ENCODE measurements at regions not wholly inside any gene's neighbourhood (a gene's known extent, or its start where the extent isn't known, plus 50 kb on each side); places are given as distances from the start of the nearest gene placed in this dataset.

GRCh38 chr5:147063943-147064342 lies 170.9 kb upstream of the STK32A start:
- Mint-ChIP-seq H3K27ac (ENCODE audit: unreplicated experiment) (no peak overlapping the region), H3K9me3 (no peaks in the 10 kb centered on the region), H3K4me3 (no peak overlapping the region), H3K36me3 (ENCODE audit: low read depth) (no peaks in the 10 kb centered on the region), H3K27me3 (ENCODE audit: low read depth) (no peaks in the 10 kb centered on the region), H3K4me1 (no peaks in the 10 kb centered on the region)
- TF ChIP-seq CTCF (conservative IDR thresholded peaks at IDR 0.05), result no peak
- DNase-seq (ENCODE audit: low read depth, low spot score), result no peak

- no peak for DNase-seq (ENCODE audit: low read depth, low spot score)
- no peak for TF ChIP-seq CTCF (conservative IDR thresholded peaks at IDR 0.05)
- Mint-ChIP-seq H3K27me3 (ENCODE audit: low read depth) (no peaks in the 10 kb centered on the region), H3K27ac (ENCODE audit: unreplicated experiment) (no peak overlapping the region), H3K9me3 (no peaks in the 10 kb centered on the region), H3K4me3 (no peak overlapping the region), H3K4me1 (no peaks in the 10 kb centered on the region), H3K36me3 (ENCODE audit: low read depth) (no peaks in the 10 kb centered on the region)
Measured at GRCh38 chr5:147065071-147065470, 169.8 kb upstream of the STK32A start.

- Mint-ChIP-seq H3K27ac (ENCODE audit: unreplicated experiment) (no peak overlapping the region), H3K27me3 (ENCODE audit: low read depth) (peaks cover 5% of the 10 kb centered on the region)
Measured at GRCh38 chr5:147068998-147069397, 165.8 kb upstream of the STK32A start.

GRCh38 chr5:147072622-147073021 lies 162.2 kb upstream of the STK32A start:
- H3K4me1 Mint-ChIP-seq, result peaks cover 6% of the 10 kb centered on the region
- no peak overlapping the region for H3K27ac Mint-ChIP-seq (ENCODE audit: unreplicated experiment)
- H3K4me3 Mint-ChIP-seq, result no peak overlapping the region
- H3K27me3 Mint-ChIP-seq (ENCODE audit: low read depth), result peaks cover 5% of the 10 kb centered on the region
- no peak for TF ChIP-seq CTCF (conservative IDR thresholded peaks at IDR 0.05)
- H3K36me3 Mint-ChIP-seq (ENCODE audit: low read depth), result no peaks in the 10 kb centered on the region
- no peaks in the 10 kb centered on the region for H3K9me3 Mint-ChIP-seq
- no peak for DNase-seq (ENCODE audit: low read depth, low spot score)

More at GRCh38 chr5:147068998-147069397, 165.8 kb upstream of the STK32A start:
- Mint-ChIP-seq H3K36me3 (ENCODE audit: low read depth) (no peaks in the 10 kb centered on the region), H3K4me3 (no peak overlapping the region), H3K4me1 (peaks cover 6% of the 10 kb centered on the region), H3K9me3 (no peaks in the 10 kb centered on the region)
- no peak for TF ChIP-seq CTCF (conservative IDR thresholded peaks at IDR 0.05)
- no peak for DNase-seq (ENCODE audit: low read depth, low spot score)

GRCh38 chr5:147073098-147073497 lies 161.7 kb upstream of the STK32A start:
- Mint-ChIP-seq H3K4me1 (peaks cover 6% of the 10 kb centered on the region), H3K36me3 (ENCODE audit: low read depth) (no peaks in the 10 kb centered on the region), H3K27ac (ENCODE audit: unreplicated experiment) (no peak overlapping the region), H3K9me3 (no peaks in the 10 kb centered on the region), H3K4me3 (no peak overlapping the region), H3K27me3 (ENCODE audit: low read depth) (peaks cover 5% of the 10 kb centered on the region)
- DNase-seq (ENCODE audit: low read depth, low spot score), result no peak
- no peak for TF ChIP-seq CTCF (conservative IDR thresholded peaks at IDR 0.05)

GRCh38 chr5:147075187-147075586 lies 159.6 kb upstream of the STK32A start:
- H3K4me1 Mint-ChIP-seq, result peaks cover 6% of the 10 kb centered on the region
- H3K9me3 Mint-ChIP-seq, result no peaks in the 10 kb centered on the region
- H3K27ac Mint-ChIP-seq (ENCODE audit: unreplicated experiment), result no peak overlapping the region
- H3K4me3 Mint-ChIP-seq, result no peak overlapping the region
- no peaks in the 10 kb centered on the region for H3K36me3 Mint-ChIP-seq (ENCODE audit: low read depth)
- TF ChIP-seq CTCF (conservative IDR thresholded peaks at IDR 0.05), result no peak
- DNase-seq (ENCODE audit: low read depth, low spot score), result no peak
- H3K27me3 Mint-ChIP-seq (ENCODE audit: low read depth), result peaks cover 12% of the 10 kb centered on the region
